HG03439 (cell line): ENCODE measurements at regions not wholly inside any gene's neighbourhood (a gene's known extent, or its start where the extent isn't known, plus 50 kb on each side); places are given as distances from the start of the nearest gene placed in this dataset.

Experiments used
- ATAC-seq: cut with Tn5 transposase; IDR thresholded peaks from one replicate; pipeline ENCODE4 v1.9.1; 2021; ENCODE audit warnings: mild to moderate bottlenecking, moderate library complexity; ENCODE audit not compliant: unreplicated experiment

DNA sequence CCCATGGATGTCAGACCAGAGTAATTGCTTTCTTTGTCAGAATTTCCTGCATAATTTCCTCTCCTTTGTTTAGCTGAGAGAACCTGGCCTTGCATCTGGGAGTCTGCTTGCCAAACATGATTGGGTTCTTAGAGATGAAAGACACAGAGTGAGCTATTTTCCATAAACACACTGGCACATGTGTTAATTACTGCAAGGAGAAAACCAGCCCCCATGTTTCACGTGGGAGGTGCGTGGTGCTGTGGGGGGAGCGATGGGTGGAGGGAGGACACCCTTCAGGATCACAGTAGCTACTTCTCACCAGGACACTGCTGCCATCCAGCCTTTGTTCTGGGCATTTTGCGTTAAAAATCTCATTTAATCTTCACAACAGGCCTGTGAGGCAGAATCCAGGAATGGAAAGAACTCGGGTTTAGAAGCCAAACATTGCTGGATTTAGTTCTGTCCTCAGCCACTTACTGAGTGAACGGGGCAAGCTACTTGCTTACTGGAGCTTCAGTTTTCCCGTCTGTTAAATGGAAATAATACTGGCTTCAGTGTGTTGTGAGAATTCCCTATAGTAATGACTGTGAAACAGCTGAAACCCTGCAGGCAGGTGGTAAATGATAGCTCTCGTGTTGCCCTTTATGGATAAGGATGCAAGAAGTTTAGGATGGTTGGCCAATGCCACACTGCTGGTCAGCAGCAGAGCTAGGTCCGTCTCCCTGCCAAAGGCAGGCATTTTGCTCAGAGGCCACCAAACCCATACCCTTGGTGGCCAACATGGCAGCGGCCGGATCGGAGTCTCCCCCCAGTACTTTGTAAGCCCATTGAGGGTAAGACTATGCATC, 100.1 kb upstream of the ASAP2 start:
- no peak for ATAC-seq

DNA sequence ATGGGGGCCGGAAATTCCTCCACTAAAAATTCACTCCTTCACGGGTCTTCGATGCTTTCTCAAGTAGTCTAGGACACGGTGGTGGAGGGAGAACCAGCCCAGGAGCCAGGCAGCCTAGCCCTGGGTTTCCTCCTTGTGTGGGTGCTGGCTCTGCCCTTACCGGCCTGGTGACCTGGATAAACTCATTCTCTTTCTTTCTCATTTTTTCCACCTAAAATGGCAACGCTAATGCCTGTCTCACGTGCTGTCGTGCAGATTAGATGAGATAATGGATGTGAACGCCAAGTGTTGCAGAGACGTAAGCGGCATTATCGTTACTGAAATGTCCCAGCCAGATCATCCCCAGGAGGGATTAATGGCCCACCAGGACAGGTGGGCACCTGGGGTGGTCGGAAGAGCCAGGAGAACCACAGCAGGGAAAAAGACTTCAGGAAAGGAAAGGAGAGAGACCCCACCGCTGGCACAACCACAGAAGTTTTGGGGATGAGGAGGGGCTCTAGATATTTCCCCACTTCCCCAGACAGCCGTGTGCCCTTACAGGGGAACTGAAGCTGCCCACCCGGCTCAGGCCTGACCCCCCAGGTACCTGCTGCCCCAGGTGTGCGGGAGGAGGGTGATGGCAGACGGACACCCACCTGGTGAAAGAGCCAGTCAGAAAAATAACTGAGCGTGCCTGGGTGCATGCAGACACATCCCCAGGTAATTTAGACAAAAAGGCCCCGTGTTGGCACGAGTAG, 100.8 kb upstream of the ASAP2 start:
- no peak for ATAC-seq

- no peak for ATAC-seq
Measured at GRCh38 chr2:9103663-9104277, 100.3 kb upstream of the MBOAT2 start.

- ATAC-seq: no peak
Measured at GRCh38 chr2:9102861-9103662, 99.6 kb upstream of the MBOAT2 start.

GRCh38 chr2:9101763-9102425, 98.4 kb upstream of the MBOAT2 start:
- no peak for ATAC-seq

DNA sequence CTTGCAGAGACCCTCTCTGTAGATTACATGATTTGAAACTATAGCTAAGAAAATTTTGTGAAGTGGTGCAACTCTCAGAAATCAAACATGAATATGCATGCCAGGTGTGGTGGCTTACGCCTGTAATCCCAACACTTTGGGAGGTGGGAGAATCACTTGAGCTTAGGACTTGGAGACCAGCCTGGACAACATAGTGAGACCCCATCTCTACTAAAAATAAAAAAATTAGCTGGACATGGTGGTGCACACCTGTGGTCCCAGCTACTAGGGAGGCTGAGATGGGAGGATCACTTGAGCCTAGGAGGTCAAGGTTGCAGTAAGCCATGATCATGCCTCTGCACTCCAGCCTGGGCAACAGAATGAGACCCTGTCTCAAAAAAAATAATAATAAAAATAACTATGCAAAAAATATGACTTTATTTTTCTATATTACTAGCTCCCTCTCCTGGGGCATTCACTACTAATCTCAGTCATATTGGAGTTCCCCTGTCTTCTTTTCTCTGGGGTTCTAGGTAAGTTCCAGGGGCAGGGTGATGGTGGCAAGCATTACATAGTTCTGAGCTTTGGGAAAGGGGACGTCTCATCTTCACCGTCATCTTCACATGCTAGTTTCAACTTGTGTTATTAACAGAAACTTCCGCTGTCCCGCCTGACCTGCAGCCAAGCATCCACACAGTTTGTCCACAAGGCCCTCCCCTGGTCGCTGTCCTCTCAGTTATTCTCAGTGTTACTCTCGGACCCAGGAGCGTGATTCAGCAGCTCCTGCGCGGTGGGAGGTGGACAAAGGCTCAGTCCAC, 96.8 kb upstream of the MBOAT2 start:
- ATAC-seq: no peak

- no peak for ATAC-seq
Measured at GRCh38 chr2:9099341-9099751, 95.9 kb upstream of the MBOAT2 start.

DNA sequence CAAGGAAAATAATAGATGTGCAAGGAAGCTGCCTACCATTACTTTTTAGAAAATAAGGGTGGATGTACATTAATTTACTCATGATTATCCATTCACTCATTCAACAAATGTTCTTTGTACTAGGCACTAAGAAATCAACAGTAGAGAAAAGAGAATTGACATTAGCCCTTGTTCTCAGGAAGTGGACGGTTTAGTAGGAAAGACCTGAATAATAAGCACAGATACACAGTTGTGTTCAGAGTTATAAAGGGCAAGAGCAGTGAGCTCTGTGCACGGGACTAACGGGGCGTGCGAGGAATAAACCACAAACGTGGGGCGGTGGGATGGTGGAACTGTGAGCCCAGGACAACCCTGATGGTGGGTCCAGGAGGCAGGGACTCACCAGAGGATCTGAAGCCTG, 94.4 kb upstream of the MBOAT2 start:
- ATAC-seq: no peak

- no peak for ATAC-seq
Measured at GRCh38 chr2:9097239-9097638, 93.8 kb upstream of the MBOAT2 start.

DNA sequence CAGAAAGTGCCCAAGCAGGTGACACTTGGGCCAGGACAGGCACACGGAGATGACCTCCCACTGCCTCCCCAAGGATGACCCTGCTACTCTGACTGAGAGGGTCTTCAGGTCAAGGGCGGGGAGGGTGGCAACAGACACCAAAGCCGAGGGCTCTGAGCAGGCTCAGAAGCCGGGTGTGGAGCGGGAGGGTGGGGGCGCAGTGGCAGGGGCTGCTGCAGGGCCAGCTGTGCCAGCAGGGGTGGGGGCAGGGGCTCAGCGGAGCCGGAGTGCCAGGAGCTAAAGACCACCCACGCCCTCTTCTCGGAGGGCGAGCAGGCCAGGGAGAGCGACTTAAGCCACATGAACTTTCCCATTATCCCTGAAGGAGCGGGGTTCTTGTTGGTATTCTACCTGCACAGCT, 93.3 kb upstream of the MBOAT2 start:
- ATAC-seq: no peak

GRCh38 chr2:9095690-9096089, 92.2 kb upstream of the MBOAT2 start:
- ATAC-seq: no peak

DNA sequence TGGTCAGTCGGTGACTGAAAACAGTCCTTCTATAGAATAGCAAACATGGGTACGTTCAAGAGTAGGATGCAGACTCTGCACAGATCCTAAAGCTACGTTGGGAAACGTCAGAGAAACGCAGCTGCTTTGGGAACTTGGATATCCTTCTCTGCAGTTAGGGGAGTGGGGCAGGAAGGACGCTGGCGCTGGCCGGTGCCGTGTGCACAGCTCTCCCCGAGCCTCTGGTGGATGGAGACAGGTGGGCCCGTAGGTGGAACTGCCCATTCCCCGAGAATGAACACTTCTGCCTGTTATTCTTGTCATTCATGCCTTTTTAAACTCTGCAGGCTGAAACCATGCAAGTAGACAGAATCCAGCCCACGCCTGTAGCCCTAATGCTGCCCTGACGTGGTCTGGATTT, 91.7 kb upstream of the MBOAT2 start:
- no peak for ATAC-seq

- no peak for ATAC-seq
Measured at GRCh38 chr2:9094117-9094516, 90.6 kb upstream of the MBOAT2 start.

- no peak for ATAC-seq
Measured at GRCh38 chr2:9093324-9093723, 89.8 kb upstream of the MBOAT2 start.

DNA sequence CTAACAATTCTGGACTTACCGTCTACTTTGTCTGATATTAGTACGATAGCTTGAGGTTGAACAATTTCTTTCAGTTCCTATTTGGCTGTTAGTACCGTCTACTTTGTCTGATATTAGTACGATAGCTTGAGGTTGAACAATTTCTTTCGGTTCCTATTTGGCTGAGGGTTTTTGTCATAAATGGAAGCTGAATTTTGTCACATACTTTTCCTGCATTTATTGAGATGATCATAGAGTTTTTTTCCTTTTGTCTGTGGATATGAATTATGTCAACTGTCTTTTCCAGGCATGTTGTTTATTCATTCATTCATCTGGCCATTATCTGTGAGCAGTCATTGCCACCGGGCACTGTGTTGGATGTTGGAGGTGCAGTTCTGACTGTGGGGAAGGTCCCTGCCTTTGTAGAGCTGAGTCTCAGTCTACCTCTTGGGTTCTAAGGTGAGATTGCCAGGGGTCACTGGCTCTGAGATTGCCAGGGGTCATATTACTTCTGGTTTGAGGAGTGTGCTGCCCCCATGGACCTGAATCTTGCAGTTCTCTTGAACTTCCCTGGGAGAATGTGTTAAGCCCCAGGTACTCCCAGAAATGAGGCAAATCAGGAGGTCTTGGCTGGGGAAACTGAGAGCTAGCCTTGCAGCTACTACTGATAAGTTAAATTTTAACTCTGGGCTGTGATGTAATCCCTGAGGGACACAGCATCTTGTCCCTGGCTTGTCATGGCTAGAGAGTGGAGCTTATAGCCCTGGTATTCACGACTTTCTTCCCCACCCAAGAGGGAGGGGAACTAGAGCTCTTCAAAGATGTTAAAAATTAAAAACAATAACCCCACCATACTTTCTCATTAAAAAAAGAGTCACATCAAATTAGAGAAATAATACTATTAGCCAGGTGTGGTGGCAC, 89.1 kb upstream of the MBOAT2 start:
- ATAC-seq: peak; percentile 79

DNA sequence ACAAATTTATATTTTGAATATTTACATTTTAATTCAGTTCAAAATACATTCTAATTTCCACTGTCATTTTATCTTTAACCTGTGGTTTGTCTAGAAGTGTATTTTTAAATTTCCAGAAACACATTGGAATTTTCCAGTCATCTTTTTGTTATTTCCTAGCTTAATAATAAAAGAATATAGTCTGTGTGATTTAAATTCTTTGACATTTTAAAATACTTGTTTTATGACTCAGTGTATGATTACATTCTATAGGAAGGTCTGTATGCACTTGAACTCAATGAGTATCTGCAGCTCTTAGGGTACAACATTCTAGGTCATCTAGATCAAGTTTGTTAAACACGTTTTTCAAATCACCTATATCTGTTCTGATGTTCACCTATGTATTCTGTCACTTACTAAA, 88.3 kb upstream of the MBOAT2 start:
- ATAC-seq: no peak

DNA sequence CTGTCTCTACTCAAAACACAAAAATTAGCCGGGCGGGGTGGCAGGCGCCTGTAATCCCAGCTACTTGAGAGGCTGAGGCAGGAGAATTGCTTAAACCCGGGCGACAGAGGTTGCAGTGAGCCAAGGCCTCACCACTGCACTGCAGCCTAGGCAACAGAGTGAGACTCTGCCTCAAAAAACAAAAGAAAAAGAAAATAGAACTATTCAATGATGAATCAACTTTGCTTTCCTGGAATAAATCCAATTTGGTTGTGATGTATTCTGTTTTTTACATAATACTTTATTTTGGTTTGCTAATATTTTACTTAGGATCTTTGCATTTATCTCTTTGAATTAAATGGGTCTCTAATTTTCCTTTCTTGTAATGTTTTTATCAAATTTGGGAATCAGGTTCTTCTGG, 86.3 kb upstream of the MBOAT2 start:
- ATAC-seq: no peak

GRCh38 chr2:9087121-9087681, 83.7 kb upstream of the MBOAT2 start:
- ATAC-seq: no peak
